HepG2 (cell line): ENCODE measurements at regions not wholly inside any gene's neighbourhood (a gene's known extent, or its start where the extent isn't known, plus 50 kb on each side); places are given as distances from the start of the nearest gene placed in this dataset.

Experiments used
- ATAC-seq: fragments of 200-7000 bp; cut with Tn5 transposase; 3 replicates; pipeline ENCODE4 v1.9.1; 2020; ENCODE audit warnings: mild to moderate bottlenecking, moderate library complexity
- BruUV-seq: library from RNA; stranded (reverse); fragments of 400-500 nt; replicated peaks from 2 replicates; lab custom pipeline; 2021; lab: Mats Ljungman, UMichigan
- CTCF ChIA-PET: fragments of 300-600 bp; formaldehyde crosslinking; extraction: SDS; loops from one replicate; lab custom pipeline; 2021; ENCODE audit warnings: low total read pairs, inconsistent platforms, low intra/inter-chr PET ratio; lab: Yijun Ruan, JAX
- POLR2A ChIA-PET: fragments of 350-600 bp; sonication (Branson Sonifier 250); formaldehyde crosslinking; loops from one replicate; lab custom pipeline; 2020; ENCODE audit warnings: antibody characterized with exemption, inconsistent platforms; lab: Yijun Ruan, JAX
- DNase-seq: peaks from one replicate; pipeline ENCODE4 v3.0.0-alpha.2; 2015; ENCODE audit warnings: low spot score
- FAIRE-seq: peaks from 3 replicates; lab custom pipeline; 2011; peaks lifted over from hg19 to GRCh38; lab: Jason Lieb, UNC
- H2AFZ ChIP-seq: one replicate; pipeline ENCODE4 v1.6.1; 2011; ENCODE audit warnings: low read length, inconsistent platforms
- H3K27ac ChIP-seq: fragments of 300-600 bp; 3 replicates; pipeline ENCODE4 v1.8.0; 2011; ENCODE audit warnings: mixed run types, mild to moderate bottlenecking, mixed read lengths, low read length, inconsistent platforms; ENCODE audit not compliant: insufficient read depth; ENCODE audit errors: extremely low read length
- H3K27me3 ChIP-seq, 2 experiments: fragments of 200-600 bp in 1 of 2; 2 replicates in 1 of 2; 3 replicates in 1 of 2; pipeline versions ENCODE4 v1.6.0 to v1.8.0; 2011; ENCODE audit warnings: low read length in 2 of 2, mild to moderate bottlenecking in 2 of 2, moderate library complexity in 2 of 2, inconsistent platforms in 1 of 2; ENCODE audit not compliant: insufficient read depth in 2 of 2, control insufficient read depth in 1 of 2
- H3K36me3 ChIP-seq, 2 experiments: fragments of 200-600 bp in 1 of 2; replicated peaks in 1 of 2; 2 replicates in 1 of 2; 3 replicates in 1 of 2; pipeline versions ENCODE4 v1.5.1 to v1.8.0; 2011; ENCODE audit warnings: low read length in 2 of 2, inconsistent platforms in 1 of 2; ENCODE audit not compliant: insufficient read depth in 2 of 2, control insufficient read depth in 1 of 2
- H3K4me1 ChIP-seq: 2 replicates; pipeline ENCODE4 v1.5.1; 2012; ENCODE audit warnings: low read length, inconsistent platforms; ENCODE audit not compliant: insufficient read depth
- H3K4me2 ChIP-seq: 2 replicates; pipeline ENCODE4 v1.6.0; 2011; ENCODE audit warnings: low read depth, low read length, inconsistent platforms
- H3K4me3 ChIP-seq, 3 experiments: fragments of 200-600 bp in 1 of 3; sonication (generic), shearing (Covaris generic) in 1 of 3; replicated peaks in 1 of 3; 2 replicates each; pipeline ENCODE4 v1.5.1; 2011 to 2016; ENCODE audit warnings: low read length in 3 of 3, inconsistent platforms in 2 of 3, low read depth in 2 of 3, mild to moderate bottlenecking in 2 of 3, control low read depth in 1 of 3, mixed read lengths in 1 of 3; ENCODE audit not compliant: insufficient read depth in 1 of 3
- H3K79me2 ChIP-seq: one replicate; pipeline ENCODE4 v1.6.1; 2011; ENCODE audit warnings: low read length, inconsistent platforms; ENCODE audit not compliant: insufficient read depth
- H3K9ac ChIP-seq: 2 replicates; pipeline ENCODE4 v1.6.0; 2011; ENCODE audit warnings: mild to moderate bottlenecking, low read depth, low read length, inconsistent platforms; ENCODE audit not compliant: insufficient read depth
- H3K9me3 ChIP-seq: 2 replicates; pipeline ENCODE4 v1.5.1; 2012; ENCODE audit warnings: mild to moderate bottlenecking, low read length
- H4K20me1 ChIP-seq: 2 replicates; pipeline ENCODE4 v1.6.0; 2011; ENCODE audit warnings: inconsistent platforms, mild to moderate bottlenecking, low read length, moderate library complexity; ENCODE audit not compliant: insufficient read depth
- CREB1 ChIP-seq, 2 experiments: fragments of 450-650 bp in 1 of 2; IDR thresholded peaks; 2 replicates each; pipeline ENCODE4 v1.6.1; 2016 to 2017; ENCODE audit warnings: control low read depth in 1 of 2, mild to moderate bottlenecking in 1 of 2, missing compliant biosample characterization in 1 of 2, missing genetic modification characterization in 1 of 2
- FOXP1 ChIP-seq, 2 experiments: fragments of 450-650 bp in 1 of 2; IDR thresholded peaks; 2 replicates each; pipeline ENCODE4 v1.6.1; 2017 to 2018; ENCODE audit warnings: antibody characterized with exemption in 1 of 2
- ZFP36 ChIP-seq: fragments of 150-350 bp; IDR thresholded peaks from 2 replicates; pipeline ENCODE4 v1.6.1; 2018; ENCODE audit warnings: borderline replicate concordance, low read length, low read depth; ENCODE audit not compliant: partially characterized antibody
- ZKSCAN1 ChIP-seq: fragments of 150-350 bp; IDR thresholded peaks from 2 replicates; pipeline ENCODE4 v1.6.1; 2014; ENCODE audit warnings: low read length
- ZNF441 ChIP-seq: sonication (generic); formaldehyde crosslinking; IDR thresholded peaks from 2 replicates; pipeline ENCODE4 v1.7.0; 2021; ENCODE audit warnings: missing genetic modification reagents, borderline replicate concordance
- ZNF883 ChIP-seq: sonication (generic); formaldehyde crosslinking; IDR thresholded peaks from 2 replicates; pipeline ENCODE4 v1.5.1; 2020; ENCODE audit warnings: mild to moderate bottlenecking, missing genetic modification reagents; ENCODE audit errors: not compliant biosample characterization
- WGBS: methylation state at CpG from one replicate; pipeline ENCODE4 v1.1.6; 2017; ENCODE audit warnings: low lambda C conversion rate; 5-methylcytosine and 5-hydroxymethylcytosine counted together
- in situ Hi-C: cut with HindIII; loops from 2 replicates; pipeline ENCODE4 v1.10.0; 2017; ENCODE audit warnings: low pct_unique_long_range_greater_than_20kb; ENCODE audit not compliant: extremely low pct_ligation_motif_present
- intact Hi-C: fragments of 100-400 bp; cut with micrococcal nuclease; formaldehyde crosslinking; loops from one replicate; pipeline ENCODE4 v1.10.0; 2022; ENCODE audit not compliant: unreplicated experiment

DNA sequence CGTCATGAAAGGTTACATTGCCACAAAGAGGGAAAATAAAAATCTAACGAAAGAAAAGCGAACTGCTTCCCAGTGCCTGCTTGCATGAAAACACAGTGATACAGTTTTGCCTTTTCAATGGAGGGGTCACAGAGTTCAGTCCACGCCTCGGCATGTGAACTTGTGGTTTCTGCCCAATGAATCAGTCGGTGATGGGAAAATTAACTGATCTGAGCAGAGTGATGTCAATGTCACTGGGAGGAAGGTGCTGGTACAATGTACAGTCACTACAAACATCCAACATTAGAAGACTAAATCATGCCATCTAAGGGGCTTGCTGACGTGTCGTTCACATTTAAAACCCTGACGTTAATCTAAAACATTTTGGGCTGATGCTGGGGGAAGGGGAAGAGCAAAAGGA is 151.8 kb upstream of the MSX2 start:
- H2AFZ ChIP-seq = no peak overlapping the region
- no peaks in the 10 kb centered on the region for H3K9me3 ChIP-seq
- no peak for FAIRE-seq
- no peaks in the 10 kb centered on the region for H4K20me1 ChIP-seq
- 41% methylated on average over 9 of the region's 9 CpGs for WGBS
- no peak for TF ChIP-seq ZFP36
- TF ChIP-seq CREB1 (IDR thresholded peaks at IDR 0.05) = 0 out of 2 replicates have a peak, but pooled peaks have one; percentile 34
- TF ChIP-seq CREB1 (CRISPR knock-in tag; IDR thresholded peaks at IDR 0.05) = no peak
- H3K9ac ChIP-seq = no peak overlapping the region
- no peak overlapping the region for H3K27ac ChIP-seq
- no peak for DNase-seq
- no TSS peak for BruUV-seq
- intact Hi-C loops (no loop called here), in situ Hi-C loops (loop anchor here (10.0 kb wide), 1 partner anchor 162 kb away; no protein-coding TSS in a partner anchor)
- no peak overlapping the region for H3K4me2 ChIP-seq
- no peaks in the 10 kb centered on the region; a peak in 1 of 5 replicates for H3K27me3 ChIP-seq
- no peaks in the 10 kb centered on the region for H3K4me1 ChIP-seq
- ChIA-PET POLR2A (no interaction called here), CTCF (no interaction called here)
- no peak overlapping the region for H3K4me3 ChIP-seq
- no peaks in the 10 kb centered on the region for H3K36me3 ChIP-seq
- H3K79me2 ChIP-seq = no peaks in the 10 kb centered on the region
- no peak for ATAC-seq

DNA sequence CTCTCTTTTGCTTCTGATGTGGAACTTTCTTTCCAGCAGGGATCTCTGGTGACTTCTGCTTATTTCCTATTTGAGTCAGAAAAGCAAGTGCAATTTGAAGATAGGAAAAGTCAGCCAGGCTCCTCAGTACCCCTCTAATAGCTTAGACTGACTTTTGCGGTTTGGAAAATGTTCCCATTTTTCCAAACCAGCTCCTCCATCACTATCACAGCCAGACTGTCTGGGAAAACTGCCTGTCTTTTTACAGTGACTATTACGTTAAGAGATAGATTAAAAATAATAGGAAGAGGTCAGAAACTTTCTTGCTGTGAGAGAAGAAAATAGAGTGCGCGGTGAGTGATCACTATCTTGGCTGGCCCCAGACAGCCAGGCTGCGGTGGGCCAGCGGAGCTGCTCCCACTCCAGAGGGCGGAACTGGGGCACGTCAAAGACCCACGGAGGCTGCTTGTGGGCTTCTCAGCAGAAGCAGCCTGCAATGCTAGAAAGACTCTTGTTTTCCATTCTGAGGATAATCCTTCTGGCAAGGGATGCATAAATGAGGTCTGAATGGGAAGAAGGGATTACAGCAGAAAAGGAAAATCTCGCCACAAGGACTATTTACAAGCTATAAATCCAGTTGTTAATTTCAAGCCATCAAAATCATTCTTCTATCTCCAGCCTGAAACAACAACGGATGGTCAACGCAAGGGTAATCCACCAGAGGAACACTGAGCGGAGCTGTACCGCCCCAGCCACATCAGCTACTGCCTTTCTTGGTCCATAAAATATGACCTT is 151.0 kb upstream of the MSX2 start:
- intact Hi-C loops = no loop called here
- in situ Hi-C loops = loop anchor here (10.0 kb wide), 1 partner anchor 161 kb away; no protein-coding TSS in a partner anchor
- Histone ChIP-seq H3K27me3 (no peaks in the 10 kb centered on the region; a peak in 1 of 5 replicates), H3K27ac (no peak overlapping the region), H3K9me3 (no peaks in the 10 kb centered on the region), H3K79me2 (no peaks in the 10 kb centered on the region), H3K36me3 (no peaks in the 10 kb centered on the region), H3K4me3 (no peak overlapping the region)
- no peak for FAIRE-seq
- TF ChIP-seq ZNF883 (CRISPR knock-in tag) (no peak), ZNF441 (CRISPR knock-in tag) (no peak), FOXP1 (IDR thresholded peaks at IDR 0.05) (no peak), FOXP1 (CRISPR knock-in tag; IDR thresholded peaks at IDR 0.05) (no peak), ZKSCAN1 (no peak)
- TF ChIP-seq, all 625 proteins: peak for 0
- Histone ChIP-seq H3K9ac (no peak overlapping the region), H3K4me2 (no peak overlapping the region), H3K4me1 (no peaks in the 10 kb centered on the region), H4K20me1 (no peaks in the 10 kb centered on the region), H2AFZ (no peak overlapping the region)
- 51% methylated on average over 14 of the region's 14 CpGs for WGBS
- DNase-seq (no peak), ATAC-seq (no peak)
- BruUV-seq = no TSS peak
- POLR2A ChIA-PET = no interaction called here
- CTCF ChIA-PET = no interaction called here
